ENCODE measurements at regions not wholly inside any gene's neighbourhood (a gene's known extent, or its start where the extent isn't known, plus 50 kb on each side); places are given as distances from the start of the nearest gene placed in this dataset.

GRCh38 chr7:47145982-47146381 is 435.9 kb downstream of the TNS3 start (continued):
- TF ChIP-seq ZNF462 (CRISPR knock-in tag; IDR thresholded peaks at IDR 0.05) (no peak), ETS1 (IDR thresholded peaks at IDR 0.05) (no peak), JUNB (IDR thresholded peaks at IDR 0.05; ENCODE audit: unreplicated experiment) (no peak), CREB1 (CRISPR knock-in tag; IDR thresholded peaks at IDR 0.05; ENCODE audit: low read depth) (no peak), CTCF (conservative IDR thresholded peaks at IDR 0.05; ENCODE audit: low read depth in 2 of 2) (no peak)

- no peak overlapping the region for H3K4me3 Mint-ChIP-seq
- no peaks in the 10 kb centered on the region for H3K27me3 Mint-ChIP-seq (ENCODE audit: insufficient read depth, low read depth, poor library complexity)
- DNase-seq (ENCODE audit: low spot score) (no peak), ATAC-seq (no peak)
- no peak overlapping the region for H3K27ac Mint-ChIP-seq
- Histone ChIP-seq H3K79me2 (replicated peaks; ENCODE audit: insufficient read depth) (no peaks in the 10 kb centered on the region), H3K4me3 (no peak overlapping the region), H3F3A (replicated peaks; ENCODE audit: low read depth) (no peaks in the 10 kb centered on the region), H4K20me1 (replicated peaks; ENCODE audit: insufficient read depth) (no peaks in the 10 kb centered on the region), H3K27me3 (ENCODE audit: insufficient read depth) (no peaks in the 10 kb centered on the region), H2AFZ (0 out of 2 replicates have a peak overlapping the region, but pooled peaks have one; percentile 40), H3K4me2 (no peak overlapping the region), H3K9me2 (ENCODE audit: insufficient read depth) (no peaks in the 10 kb centered on the region), H3K36me3 (ENCODE audit: insufficient read depth) (no peaks in the 10 kb centered on the region), H3K4me1 (ENCODE audit: insufficient read depth) (peaks cover 5% of the 10 kb centered on the region; the same call in 1 of the 2 replicates), H3K27ac (ENCODE audit: low read depth) (no peak overlapping the region)
- no peaks in the 10 kb centered on the region for H3K4me1 Mint-ChIP-seq
- H3K9me3 Mint-ChIP-seq: no peaks in the 10 kb centered on the region
- H3K36me3 Mint-ChIP-seq (ENCODE audit: low read depth): no peaks in the 10 kb centered on the region
- TF ChIP-seq ZNF462 (CRISPR knock-in tag; IDR thresholded peaks at IDR 0.05) (no peak), POLR2AphosphoS5 (IDR thresholded peaks at IDR 0.05; ENCODE audit: low read depth) (no peak), NANOG (IDR thresholded peaks at IDR 0.05; ENCODE audit: borderline replicate concordance) (no peak)
These were observed 436.7 kb downstream of the TNS3 start for GRCh38 chr7:47145186-47145725.
